H1 (cell line): ENCODE measurements at regions not wholly inside any gene's neighbourhood (a gene's known extent, or its start where the extent isn't known, plus 50 kb on each side); places are given as distances from the start of the nearest gene placed in this dataset.

ENCODE experiments used
- CTCF ChIA-PET: fragments of 300-600 bp; sonication (Branson Sonifier 250); formaldehyde crosslinking; loops from one replicate; lab custom pipeline; 2021; ENCODE audit not compliant: partially characterized antibody; lab: Charles Lee
- POLR2A ChIA-PET: fragments of 300-600 bp; sonication (Branson Sonifier 250); formaldehyde crosslinking; loops from one replicate; lab custom pipeline; 2021; ENCODE audit warnings: inconsistent platforms; ENCODE audit not compliant: partially characterized antibody; lab: Charles Lee
- DNase-seq, 2 experiments: peaks; one replicate each; pipeline versions ENCODE4 v3.0.0 to v3.0.0-alpha.2; 2010 to 2022; ENCODE audit warnings: low spot score in 2 of 2, low read depth in 1 of 2, mixed read lengths in 1 of 2
- FAIRE-seq: peaks from 2 replicates; lab custom pipeline; 2011; peaks lifted over from hg19 to GRCh38; lab: Jason Lieb, UNC
- H2AFZ ChIP-seq: 2 replicates; pipeline ENCODE4 v1.8.1; 2012; ENCODE audit warnings: low read length, inconsistent platforms
- H2AK5ac ChIP-seq: 2 replicates; pipeline ENCODE4 v1.6.1; 2013; ENCODE audit warnings: low read depth, low read length
- H2BK120ac ChIP-seq: replicated peaks from 2 replicates; pipeline ENCODE3; 2013; ENCODE audit warnings: low read depth, low read length, inconsistent platforms
- H2BK12ac ChIP-seq: 2 replicates; pipeline ENCODE4 v1.6.1; 2013; ENCODE audit warnings: low read depth, low read length
- H2BK15ac ChIP-seq: 2 replicates; pipeline ENCODE4 v1.6.1; 2013; ENCODE audit warnings: low read length
- H2BK20ac ChIP-seq: 2 replicates; pipeline ENCODE4 v1.6.1; 2013; ENCODE audit warnings: low read length
- H2BK5ac ChIP-seq: 2 replicates; pipeline ENCODE4 v1.6.1; 2013; ENCODE audit warnings: low read depth, low read length
- H3K14ac ChIP-seq: 2 replicates; pipeline ENCODE4 v1.6.1; 2013; ENCODE audit warnings: inconsistent platforms; ENCODE audit not compliant: insufficient read length
- H3K18ac ChIP-seq: 2 replicates; pipeline ENCODE4 v1.6.1; 2013; ENCODE audit warnings: low read length; ENCODE audit errors: extremely low read depth
- H3K23ac ChIP-seq: 2 replicates; pipeline ENCODE4 v1.6.1; 2013; ENCODE audit warnings: inconsistent platforms; ENCODE audit not compliant: insufficient read length
- H3K23me2 ChIP-seq: 2 replicates; pipeline ENCODE4 v1.6.1; 2013; ENCODE audit warnings: low read depth, low read length
- H3K27ac ChIP-seq: 2 replicates; pipeline ENCODE4 v1.6.1; 2011; ENCODE audit warnings: low read depth, low read length, inconsistent platforms
- H3K27me3 ChIP-seq, 4 experiments: replicated peaks in 1 of 4; 1 replicate in 1 of 4; 2 replicates in 3 of 4; pipeline versions ENCODE4 v1.6.1 to v1.8.1; 2011 to 2013; ENCODE audit warnings: low read length in 3 of 4, mild to moderate bottlenecking in 3 of 4, inconsistent platforms in 2 of 4, mixed read lengths in 2 of 4, moderate library complexity in 1 of 4; ENCODE audit not compliant: control insufficient read depth in 3 of 4, insufficient read depth in 3 of 4; ENCODE audit errors: extremely low read depth in 1 of 4
- H3K36me3 ChIP-seq, 4 experiments: 2 replicates each; pipeline versions ENCODE4 v1.6.1 to v1.8.1; 2011 to 2013; ENCODE audit warnings: mild to moderate bottlenecking in 4 of 4, low read length in 3 of 4, moderate library complexity in 2 of 4, control low read depth in 1 of 4, inconsistent platforms in 1 of 4; ENCODE audit not compliant: insufficient read depth in 4 of 4, control insufficient read depth in 2 of 4
- H3K4ac ChIP-seq: replicated peaks from 2 replicates; pipeline ENCODE3; 2013; ENCODE audit warnings: low read length, low read depth, mixed read lengths, inconsistent platforms; ENCODE audit not compliant: insufficient read length
- H3K4me1 ChIP-seq, 4 experiments: replicated peaks in 1 of 4; 1 replicate in 1 of 4; 2 replicates in 3 of 4; pipeline versions ENCODE4 v1.6.1 to v1.8.1; 2011 to 2013; ENCODE audit warnings: low read length in 3 of 4, inconsistent platforms in 2 of 4, mixed read lengths in 1 of 4; ENCODE audit not compliant: insufficient read depth in 4 of 4, control insufficient read depth in 3 of 4
- H3K4me2 ChIP-seq, 2 experiments: 2 replicates each; pipeline versions ENCODE4 v1.6.1 to v1.8.1; 2011 to 2013; ENCODE audit warnings: low read depth in 2 of 2, low read length in 2 of 2, control low read depth in 1 of 2, inconsistent platforms in 1 of 2, mild to moderate bottlenecking in 1 of 2; ENCODE audit not compliant: insufficient read depth in 1 of 2
- H3K4me3 ChIP-seq, 4 experiments: fragments of 200-600, 300-600 bp in 1 of 4; sonication (generic), shearing (Covaris generic), sonication (Bioruptor Twin) in 1 of 4; 2 replicates each; pipeline versions ENCODE4 v1.5.1 to v1.8.1; 2011 to 2016; ENCODE audit warnings: low read length in 4 of 4, low read depth in 3 of 4, control low read depth in 2 of 4, inconsistent platforms in 2 of 4, mild to moderate bottlenecking in 2 of 4, mixed read lengths in 1 of 4, moderate library complexity in 1 of 4; ENCODE audit not compliant: insufficient read depth in 2 of 4; ENCODE audit errors: extremely low read depth in 1 of 4
- H3K56ac ChIP-seq: replicated peaks from 2 replicates; pipeline ENCODE3; 2013; ENCODE audit warnings: low read depth, mild to moderate bottlenecking, mixed read lengths, low read length, inconsistent platforms; ENCODE audit not compliant: insufficient read length
- H3K79me1 ChIP-seq: 2 replicates; pipeline ENCODE4 v1.6.1; 2013; ENCODE audit warnings: low read depth, low read length, control low read depth
- H3K79me2 ChIP-seq, 2 experiments: 2 replicates each; pipeline versions ENCODE4 v1.6.1 to v1.8.1; 2012 to 2013; ENCODE audit warnings: low read length in 2 of 2, mild to moderate bottlenecking in 2 of 2, inconsistent platforms in 1 of 2; ENCODE audit not compliant: insufficient read depth in 2 of 2, control insufficient read depth in 1 of 2
- H3K9ac ChIP-seq, 4 experiments: replicated peaks in 1 of 4; 1 replicate in 1 of 4; 2 replicates in 3 of 4; pipeline versions ENCODE4 v1.6.1 to v1.8.1; 2011 to 2013; ENCODE audit warnings: low read depth in 3 of 4, low read length in 3 of 4, control low read depth in 2 of 4, mild to moderate bottlenecking in 2 of 4, moderate library complexity in 2 of 4, inconsistent platforms in 1 of 4; ENCODE audit errors: extremely low read depth in 1 of 4
- H3K9me3 ChIP-seq, 2 experiments: 2 replicates each; pipeline versions ENCODE4 v1.6.1 to v1.8.1; 2012 to 2013; ENCODE audit warnings: mild to moderate bottlenecking in 2 of 2, moderate library complexity in 2 of 2, control low read depth in 1 of 2, inconsistent platforms in 1 of 2, low read depth in 1 of 2, low read length in 1 of 2, mixed read lengths in 1 of 2; ENCODE audit not compliant: insufficient read depth in 2 of 2
- H4K20me1 ChIP-seq, 2 experiments: replicated peaks in 1 of 2; 2 replicates each; pipeline versions ENCODE3 to v1.8.1; 2011 to 2013; ENCODE audit warnings: inconsistent platforms in 2 of 2, low read length in 2 of 2, mild to moderate bottlenecking in 1 of 2; ENCODE audit not compliant: insufficient read depth in 2 of 2, control insufficient read depth in 1 of 2
- H4K5ac ChIP-seq: 2 replicates; pipeline ENCODE4 v1.6.1; 2013; ENCODE audit warnings: low read length, low read depth, mixed read lengths, inconsistent platforms; ENCODE audit not compliant: insufficient read length
- H4K8ac ChIP-seq: 2 replicates; pipeline ENCODE4 v1.8.0; 2013; ENCODE audit warnings: mild to moderate bottlenecking, moderate library complexity, low read length, inconsistent platforms; ENCODE audit not compliant: insufficient read depth; ENCODE audit errors: extremely low read depth
- H4K91ac ChIP-seq: replicated peaks from 2 replicates; pipeline ENCODE3; 2013; ENCODE audit warnings: low read length, mixed read lengths, inconsistent platforms; ENCODE audit not compliant: insufficient read length
- ATF2 ChIP-seq: IDR thresholded peaks from 2 replicates; pipeline ENCODE4 v1.6.1; 2012; ENCODE audit warnings: low read length, inconsistent platforms
- BRCA1 ChIP-seq: IDR thresholded peaks from 2 replicates; pipeline ENCODE4 v1.6.1; 2012; ENCODE audit warnings: low read depth, low read length, improper control_type of control experiment
- CBX5 ChIP-seq: fragments of 300-800, 300-1000 bp; sonication (generic); IDR thresholded peaks from 2 replicates; pipeline ENCODE4 v1.7.1; 2016; ENCODE audit warnings: antibody characterized with exemption, low read length, low read depth
- E2F6 ChIP-seq: IDR thresholded peaks from 2 replicates; pipeline ENCODE4 v1.6.1; 2012; ENCODE audit warnings: inconsistent platforms
- EGR1 ChIP-seq: IDR thresholded peaks from 2 replicates; pipeline ENCODE4 v1.6.1; 2011; ENCODE audit warnings: low read depth, low read length, borderline replicate concordance
- WGBS, 2 experiments: shearing (Covaris generic) in 1 of 2; methylation state at CpG; one replicate each; pipeline versions ENCODE4 v1.1.6 to v1.1.7; 2013 to 2015; ENCODE audit warnings: low lambda C conversion rate in 2 of 2, mixed read lengths in 2 of 2, inconsistent platforms in 1 of 2, low coverage in 1 of 2, missing lambda C conversion rate in 1 of 2; ENCODE audit not compliant: insufficient replicate concordance in 2 of 2, insufficient coverage in 1 of 2, insufficient read length in 1 of 2; ENCODE audit errors: extremely low coverage in 1 of 2, missing lambda C conversion rate in 1 of 2; 5-methylcytosine and 5-hydroxymethylcytosine counted together

DNA sequence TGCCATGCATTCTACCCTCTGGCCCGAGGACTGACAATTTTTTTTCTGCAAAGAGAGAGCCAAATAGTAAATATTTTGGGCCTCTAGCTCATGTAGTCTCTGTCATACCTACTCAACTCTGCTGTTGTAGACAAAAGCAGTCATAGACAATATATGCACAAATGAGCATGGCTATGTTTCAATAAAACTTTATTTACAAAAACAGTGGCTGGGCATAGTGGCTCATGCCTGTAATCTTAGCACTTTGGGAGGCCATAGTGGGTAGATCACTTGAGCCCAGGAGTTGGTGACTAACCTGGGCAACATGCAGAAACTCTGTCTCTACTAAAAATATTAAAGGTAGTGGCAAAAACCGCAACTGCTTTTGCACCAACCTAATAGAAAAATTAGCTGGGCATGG lies 153.7 kb upstream of the BTG1 start:
- no peak overlapping the region for H2BK120ac ChIP-seq
- POLR2A ChIA-PET = no interaction called here

More for the DNA sequence above, 153.7 kb upstream of the BTG1 start:
- Histone ChIP-seq H3K18ac (no peak overlapping the region), H2BK15ac (no peak overlapping the region), H3K4me3 (no peak overlapping the region), H4K8ac (no peak overlapping the region), H3K23me2 (no peaks in the 10 kb centered on the region), H4K20me1 (no peaks in the 10 kb centered on the region), H3K4me2 (no peak overlapping the region), H3K27me3 (no peaks in the 10 kb centered on the region), H4K5ac (no peak overlapping the region), H3K79me1 (no peaks in the 10 kb centered on the region), H3K14ac (no peak overlapping the region), H2BK20ac (no peak overlapping the region), H3K27ac (no peak overlapping the region), H3K4ac (no peak overlapping the region), H3K79me2 (no peaks in the 10 kb centered on the region), H3K4me1 (peaks cover 0 to 6% (median 1%) of the 10 kb centered on the region in 4 experiments; a peak in 5 of 7 replicates), H3K23ac (no peak overlapping the region), H3K9me3 (no peaks in the 10 kb centered on the region), H3K56ac (no peak overlapping the region), H4K91ac (no peak overlapping the region), H2AFZ (no peak overlapping the region), H2BK12ac (no peak overlapping the region), H2BK5ac (no peak overlapping the region), H3K9ac (no peak overlapping the region), H2AK5ac (no peak overlapping the region), H3K36me3 (no peaks in the 10 kb centered on the region)
- FAIRE-seq = no peak
- CTCF ChIA-PET = interaction anchor here (0.7 kb wide), 1 partner anchor 428 kb away, joined by 3 read pairs; no protein-coding TSS in a partner anchor
- WGBS, 2 experiments = 83% methylated on average over 2 of the region's 2 CpGs; no CpG with 5 or more reads in 1 of the 2 experiments
- DNase-seq = no peak
- TF ChIP-seq CBX5 (no peak), EGR1 (no peak), ATF2 (no peak), E2F6 (no peak), BRCA1 (no peak)
